ENCODE measurements at regions not wholly inside any gene's neighbourhood (a gene's known extent, or its start where the extent isn't known, plus 50 kb on each side); places are given as distances from the start of the nearest gene placed in this dataset.
"Not testable (repeated sequence)": the region's sequence is repeated elsewhere in the genome, so short reads cannot be mapped to it uniquely, and the experiment has no call there.

DNA sequence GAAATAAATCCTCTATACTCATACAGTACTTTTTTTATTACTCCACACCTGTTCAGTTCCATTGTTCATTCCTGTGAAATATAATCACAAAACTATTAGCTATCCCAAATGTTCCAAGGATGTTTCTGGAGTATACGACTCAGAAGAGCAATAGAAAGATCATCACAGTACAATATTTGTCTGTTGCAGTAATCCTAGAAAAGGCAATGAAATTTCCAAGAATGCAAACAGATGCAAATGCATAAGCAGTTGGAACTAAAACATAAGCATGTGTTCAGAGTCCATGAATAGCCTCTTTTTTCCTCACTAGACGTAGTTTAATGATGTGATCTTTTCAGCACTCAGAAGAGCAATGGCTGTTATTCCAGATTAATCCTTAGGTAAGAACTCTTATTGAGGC lies 55.2 kb downstream of the RTL3 start:
- DNase-seq (ENCODE audit: low read depth) = no peak

DNA sequence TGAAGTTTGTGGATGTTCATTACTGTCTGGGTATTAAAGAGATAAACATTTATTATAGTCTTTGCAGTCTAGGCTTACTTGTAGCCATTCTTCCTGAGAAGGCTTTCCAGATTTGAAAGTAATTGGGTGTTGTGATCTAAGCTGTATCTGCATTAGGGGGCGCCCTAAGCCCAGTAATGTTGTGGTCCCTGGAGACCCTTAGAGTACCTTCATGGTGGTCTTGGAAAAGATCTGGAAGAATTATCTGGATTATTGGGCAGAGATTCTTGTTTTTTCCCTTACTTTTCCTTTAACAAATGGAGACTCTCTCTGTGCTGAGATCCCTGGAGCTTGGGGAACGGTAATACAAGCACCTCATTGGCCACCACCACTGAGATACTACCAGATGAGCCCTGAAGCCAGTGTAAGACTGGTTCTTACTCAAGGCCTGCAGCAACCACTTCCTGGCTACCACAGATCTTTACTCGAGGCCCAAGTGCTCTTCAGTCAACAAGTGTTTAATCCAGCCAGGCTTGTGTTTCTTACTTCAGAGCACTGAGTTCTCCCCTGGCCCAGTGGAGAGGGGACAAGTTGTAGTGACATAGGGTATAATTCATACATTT lies 63.1 kb downstream of the RTL3 start:
- DNase-seq (ENCODE audit: low read depth) = no peak

DNA sequence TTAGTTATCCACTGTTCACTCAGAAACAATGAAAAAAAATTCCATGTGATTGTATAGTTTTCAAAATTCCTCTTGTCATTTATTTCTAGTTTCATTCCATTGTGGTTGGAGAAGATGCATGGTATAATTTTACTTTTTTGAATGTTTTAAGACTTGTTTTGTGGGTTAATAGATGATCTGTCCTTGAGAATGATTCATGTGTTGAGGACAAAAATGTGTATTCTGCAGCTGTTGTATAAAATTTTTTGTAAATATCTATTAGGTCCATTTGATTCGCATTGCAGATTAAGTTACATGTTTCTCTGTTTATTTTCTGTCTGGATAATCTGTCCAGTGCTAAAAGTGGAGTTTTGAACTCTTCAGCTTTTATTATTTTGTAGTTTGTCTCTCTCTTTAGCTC lies 65.4 kb downstream of the RTL3 start:
- DNase-seq (ENCODE audit: low read depth) = no peak

DNA sequence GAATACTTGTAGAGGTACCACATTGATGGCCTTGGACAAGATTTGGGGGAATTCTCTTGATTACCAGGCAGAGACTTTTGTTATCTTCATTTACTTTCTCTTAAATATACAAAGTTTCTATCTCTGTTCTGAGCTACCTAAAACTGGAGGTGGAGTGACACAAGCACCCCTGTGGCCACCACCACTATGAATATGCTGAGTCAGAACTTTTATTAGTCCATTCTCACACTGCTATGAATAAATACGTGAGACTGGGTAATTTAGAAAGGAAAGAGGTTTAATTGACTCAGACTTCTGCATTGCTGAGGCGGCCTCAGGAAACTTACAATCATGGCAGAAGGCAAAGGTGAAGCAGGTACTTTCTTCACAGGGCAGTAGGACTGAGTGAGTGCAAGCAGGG lies 67.1 kb downstream of the RTL3 start:
- DNase-seq (ENCODE audit: low read depth) = no peak

DNA sequence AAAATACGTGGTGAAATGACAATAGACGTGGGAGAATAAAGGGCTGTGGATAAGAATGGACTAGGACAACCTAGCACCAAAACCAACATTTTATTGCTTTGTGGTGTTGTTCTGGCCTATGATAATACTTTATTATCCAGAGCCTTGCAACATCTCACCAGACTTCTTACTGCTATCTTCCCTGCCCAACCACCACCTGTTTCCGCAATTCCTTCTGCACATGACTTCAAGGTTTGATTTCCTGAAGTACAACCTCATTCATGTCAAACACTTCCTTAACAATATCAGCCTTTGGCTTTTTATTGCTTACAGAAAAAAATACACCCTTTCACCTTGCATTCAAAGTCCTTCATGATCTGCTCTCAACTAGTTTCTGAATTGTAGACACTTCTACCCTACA lies 84.8 kb downstream of the RTL3 start:
- DNase-seq (ENCODE audit: low read depth) = no peak

DNA sequence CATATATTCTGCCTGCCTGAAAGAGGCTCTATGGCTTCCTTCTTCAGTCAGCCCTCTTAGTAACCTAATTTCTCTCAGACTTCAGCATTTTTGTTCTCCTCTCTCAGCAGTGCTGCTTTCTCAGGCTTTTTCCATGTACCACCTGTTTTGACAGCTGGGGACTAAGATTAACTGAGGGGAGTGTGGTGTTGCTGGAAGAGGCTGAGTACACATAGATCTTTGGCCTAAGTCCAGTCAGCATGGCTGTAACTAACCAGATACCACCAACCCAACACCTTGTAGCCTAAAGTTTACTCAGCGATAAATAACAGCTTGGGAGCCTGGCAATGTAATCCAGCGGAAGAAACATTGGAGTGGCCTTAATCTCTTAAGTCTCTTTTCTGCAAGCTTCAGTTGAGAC lies 85.5 kb downstream of the RTL3 start:
- no peak for DNase-seq (ENCODE audit: low read depth)

DNA sequence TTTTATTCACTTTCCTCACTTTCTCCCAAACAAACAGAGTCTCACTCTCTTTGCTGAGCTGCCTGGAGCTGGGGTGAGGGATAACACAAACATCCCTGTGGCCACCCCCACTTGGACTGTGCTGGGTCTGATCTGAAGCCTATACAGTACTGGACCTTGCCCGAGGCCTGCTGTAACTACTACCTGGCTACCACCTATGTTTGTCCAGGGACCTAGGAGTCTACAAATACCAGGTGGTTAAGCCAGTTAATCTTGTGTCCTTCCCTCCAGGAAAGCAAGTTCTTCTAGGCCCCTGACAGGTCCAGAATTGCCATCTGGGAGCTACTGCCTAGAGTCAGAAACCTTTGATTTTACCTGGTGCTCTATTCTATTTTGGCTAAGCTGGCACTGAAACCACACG lies 87.3 kb downstream of the RTL3 start:
- DNase-seq (ENCODE audit: low read depth) = no peak

DNA sequence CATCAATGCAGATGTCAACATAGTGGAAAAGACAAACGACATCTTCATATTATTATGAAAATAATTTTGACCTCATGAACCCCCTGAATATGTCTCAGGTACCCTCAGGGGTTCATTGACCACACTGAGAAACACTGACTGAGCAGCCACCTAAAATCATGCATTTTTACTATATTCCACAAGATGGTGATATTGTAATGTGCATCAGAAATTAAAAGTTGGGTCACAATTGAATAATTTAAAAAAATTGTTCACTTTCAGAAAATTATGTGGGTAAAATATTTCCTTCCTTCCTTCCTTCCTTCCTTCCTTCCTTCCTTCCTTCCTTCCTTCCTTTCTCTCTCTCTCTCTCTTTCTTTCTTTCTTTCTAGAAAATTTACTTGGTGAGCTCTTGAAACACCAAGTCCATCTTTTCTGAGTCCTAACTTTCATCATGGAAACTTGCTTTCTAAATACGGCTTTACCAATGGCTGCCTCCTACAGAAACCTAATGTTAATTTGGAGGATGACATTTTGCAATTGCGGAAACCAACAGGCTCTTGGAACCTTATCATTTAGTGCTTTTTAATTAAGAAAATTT lies 103.6 kb downstream of the RTL3 start:
- DNase-seq (ENCODE audit: low read depth) = no peak

DNA sequence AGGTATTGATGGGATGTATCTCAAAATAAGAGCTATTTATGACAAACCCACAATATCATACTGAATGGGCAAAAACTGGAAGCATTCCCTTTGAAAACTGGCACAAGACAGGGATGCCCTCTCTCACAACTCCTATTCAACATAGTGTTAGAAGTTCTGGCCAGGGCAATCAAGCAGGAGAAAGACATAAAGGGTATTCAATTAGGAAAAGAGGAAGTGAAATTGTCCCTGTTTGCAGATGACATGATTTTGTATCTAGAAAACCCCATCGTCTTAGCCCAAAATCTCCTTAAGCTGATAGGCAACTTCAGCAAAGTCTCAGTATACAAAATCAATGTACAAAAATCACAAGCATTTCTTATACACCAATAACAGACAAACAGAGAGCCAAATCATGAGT lies 106.5 kb downstream of the RTL3 start:
- not testable (repeated sequence) for DNase-seq (ENCODE audit: low read depth)

DNA sequence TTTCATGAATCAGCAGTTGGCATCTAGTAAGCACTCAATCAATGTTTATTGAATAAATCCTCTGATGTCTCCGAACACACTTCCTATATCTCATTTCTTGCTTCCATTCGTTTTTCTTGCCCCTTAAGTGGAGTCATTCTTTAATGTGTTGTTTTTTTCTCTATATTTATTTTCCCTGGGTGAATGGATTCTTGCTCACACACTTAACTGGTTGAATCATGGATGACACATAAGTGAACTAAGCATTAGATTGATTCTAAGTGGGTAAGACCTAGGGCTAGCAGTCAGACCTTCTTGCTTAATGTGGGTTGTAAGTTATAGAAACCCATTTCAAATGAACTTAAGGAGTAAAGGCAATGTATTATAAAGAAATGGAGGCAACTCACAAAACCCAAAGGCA lies 111.1 kb downstream of the RTL3 start:
- DNase-seq (ENCODE audit: low read depth) = no peak

DNA sequence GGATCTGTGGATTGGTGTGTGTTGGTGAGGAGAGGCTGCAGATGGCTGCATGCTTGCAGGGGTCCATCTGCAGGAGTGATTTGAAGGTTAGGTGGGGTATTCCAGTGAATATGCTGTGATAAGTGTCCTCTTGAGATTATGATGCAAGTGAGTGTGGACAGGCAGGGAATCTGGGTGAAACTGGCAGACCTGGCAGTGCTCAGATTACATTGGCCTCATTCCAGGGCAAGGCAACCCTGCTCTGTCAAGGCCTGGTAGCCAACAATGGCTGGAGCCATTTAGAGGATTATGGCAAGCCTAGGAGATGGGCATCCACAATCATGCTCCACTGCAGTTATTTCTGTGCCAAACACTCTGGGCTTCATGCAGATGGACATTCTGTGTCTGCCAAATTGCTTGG lies 113.9 kb downstream of the RTL3 start:
- DNase-seq (ENCODE audit: low read depth) = no peak

DNA sequence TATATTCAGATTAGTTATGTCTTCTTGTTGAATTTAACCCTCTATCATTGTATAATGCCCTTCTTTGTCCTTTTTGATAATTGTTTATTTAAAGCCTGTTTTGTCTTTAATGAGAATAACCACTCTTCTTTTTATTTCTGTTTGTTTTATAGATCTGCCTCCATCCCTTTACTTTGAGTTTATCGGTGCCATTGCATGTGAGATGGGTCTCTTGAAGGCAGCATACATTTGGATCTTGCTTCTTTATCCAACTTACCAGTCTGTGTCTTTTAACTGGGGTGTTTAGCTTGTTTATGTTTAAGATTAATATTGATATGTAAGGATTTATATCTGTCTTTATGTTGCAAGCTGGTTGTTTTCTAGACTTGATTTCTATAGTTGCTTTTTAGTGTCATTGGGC lies 115.8 kb downstream of the RTL3 start:
- no peak for DNase-seq (ENCODE audit: low read depth)

DNA sequence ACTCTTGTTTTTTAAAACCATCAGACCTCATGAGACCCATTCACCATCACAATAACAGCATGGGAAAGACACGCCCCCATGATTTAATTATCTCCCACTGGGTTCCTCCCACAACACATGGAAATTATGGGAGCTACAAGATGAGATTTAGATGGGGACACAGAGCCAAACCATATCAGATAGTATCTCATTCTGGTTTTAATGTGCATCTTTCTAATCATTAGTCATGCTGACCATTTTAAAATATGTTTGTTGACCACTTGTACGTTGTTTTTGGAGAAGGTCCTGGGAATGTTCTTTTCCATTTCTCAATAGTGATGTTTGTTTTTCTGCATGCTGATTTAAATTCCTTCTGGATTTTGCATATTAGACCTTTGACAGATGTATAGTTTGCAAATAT lies 119.0 kb downstream of the RTL3 start:
- no peak for DNase-seq (ENCODE audit: low read depth)

DNA sequence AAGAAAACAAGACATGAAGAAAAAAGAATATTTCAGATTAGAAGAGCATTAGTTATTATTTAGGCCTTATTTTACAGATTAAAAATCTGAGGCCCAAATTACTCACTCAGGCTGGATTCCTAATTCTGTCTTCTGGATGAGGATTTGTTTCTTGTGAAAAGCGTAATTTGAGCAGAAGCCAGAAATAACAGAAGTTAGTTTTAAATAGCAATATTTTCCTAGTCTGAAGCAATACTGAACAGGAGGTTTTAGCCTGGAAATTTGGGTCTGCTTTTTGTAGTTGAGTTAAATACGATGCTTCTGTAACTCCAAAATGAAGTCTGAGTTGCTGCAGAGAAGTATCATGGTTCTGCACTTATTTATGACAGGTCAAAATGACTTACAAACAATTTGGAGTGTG lies 124.9 kb downstream of the RTL3 start:
- no peak for DNase-seq (ENCODE audit: low read depth)

DNA sequence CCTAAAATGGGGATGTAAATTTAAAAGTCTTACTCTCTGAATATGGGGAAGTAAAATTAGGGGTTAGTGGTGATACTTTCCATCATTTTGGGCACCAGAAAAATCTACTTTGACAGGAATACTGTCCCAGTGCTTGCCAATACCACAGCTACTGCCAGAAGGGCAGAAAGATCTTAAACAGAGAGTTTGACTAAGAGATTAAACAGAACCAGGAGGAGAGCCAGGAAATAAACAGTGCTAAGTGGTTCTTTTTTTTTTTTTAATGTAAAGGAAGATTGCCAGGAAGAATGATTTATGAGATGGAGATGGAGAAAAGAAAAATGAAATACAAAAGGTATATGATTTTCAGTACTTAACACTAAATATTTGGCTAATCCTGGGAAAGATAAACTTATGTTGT lies 126.8 kb downstream of the RTL3 start:
- no peak for DNase-seq (ENCODE audit: low read depth)

DNA sequence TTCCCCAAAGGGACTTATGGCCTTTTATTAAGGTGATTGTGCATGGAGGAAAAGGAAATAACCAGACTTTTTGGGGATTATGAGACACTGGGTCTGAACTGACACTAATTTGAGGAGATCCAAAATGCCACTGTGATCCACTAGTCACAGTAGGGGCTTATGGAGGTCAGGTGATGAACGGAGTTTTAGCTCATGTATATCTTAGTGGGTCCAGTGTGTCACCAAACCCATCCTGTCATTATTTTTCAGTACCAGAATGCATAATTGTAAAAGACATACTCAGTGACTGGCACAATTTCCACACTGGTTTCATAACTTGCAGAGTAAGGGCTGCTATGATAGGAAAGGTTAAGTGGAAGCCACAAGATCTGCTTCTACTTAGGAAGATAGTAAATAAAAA lies 131.3 kb downstream of the RTL3 start:
- DNase-seq (ENCODE audit: low read depth) = no peak

DNA sequence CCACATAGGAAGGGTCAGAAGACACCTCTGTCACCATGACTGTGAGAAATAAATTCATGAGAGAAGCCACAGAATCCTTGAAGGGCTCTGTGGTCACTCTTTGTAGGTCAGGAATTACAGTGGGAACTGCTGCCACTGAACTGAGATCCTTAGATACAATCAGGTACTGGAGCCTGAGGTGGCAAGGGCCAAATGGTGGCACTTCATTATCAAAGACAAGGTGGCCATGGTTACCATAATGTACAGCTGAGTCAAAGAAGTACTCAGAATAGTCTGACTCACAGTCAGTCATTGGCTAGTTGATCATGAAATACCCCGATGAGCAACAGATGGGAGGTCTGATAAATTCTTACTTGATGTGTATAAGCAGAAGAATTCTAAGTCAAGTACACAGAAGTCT lies 131.9 kb downstream of the RTL3 start:
- DNase-seq (ENCODE audit: low read depth) = no peak

DNA sequence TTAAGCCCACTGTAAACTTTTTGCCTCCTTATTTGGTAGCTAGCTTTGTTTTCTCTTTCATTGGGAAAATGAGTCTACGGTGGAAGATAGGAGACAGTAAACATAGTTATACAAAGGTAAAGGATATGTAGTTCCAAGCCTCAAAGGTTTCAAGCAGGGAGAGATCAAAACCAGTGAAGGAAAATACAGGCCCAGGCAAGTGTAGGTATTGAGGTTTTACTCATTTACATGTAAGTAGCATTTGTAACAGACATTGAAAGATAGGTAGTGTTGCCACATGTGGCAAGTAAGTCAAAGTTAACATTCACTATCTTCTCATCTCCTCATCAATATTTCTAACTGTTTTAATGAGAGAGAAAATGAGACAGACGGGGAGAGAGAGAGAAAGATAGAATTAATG lies 136.5 kb downstream of the RTL3 start:
- no peak for DNase-seq (ENCODE audit: low read depth)

DNA sequence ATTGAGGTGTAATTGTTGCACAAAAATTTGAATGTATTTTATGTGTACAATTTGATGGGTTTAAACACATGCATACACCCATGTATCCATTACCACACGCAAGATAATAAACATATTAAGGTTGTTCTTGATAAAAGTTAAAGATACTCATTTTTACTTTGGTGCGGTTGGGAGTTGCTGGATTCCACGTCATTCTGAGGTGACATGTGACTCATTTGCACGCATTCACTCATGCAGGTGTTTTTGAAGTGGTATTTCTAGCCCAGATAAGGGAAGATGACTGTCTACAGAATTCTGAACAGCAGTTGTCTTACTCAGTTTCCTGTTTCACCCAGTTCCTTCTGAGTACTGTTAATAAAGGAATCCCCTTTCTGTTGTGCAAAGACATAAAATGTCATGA lies 142.0 kb downstream of the RTL3 start:
- peak; percentile 44 for DNase-seq (ENCODE audit: low read depth)

DNA sequence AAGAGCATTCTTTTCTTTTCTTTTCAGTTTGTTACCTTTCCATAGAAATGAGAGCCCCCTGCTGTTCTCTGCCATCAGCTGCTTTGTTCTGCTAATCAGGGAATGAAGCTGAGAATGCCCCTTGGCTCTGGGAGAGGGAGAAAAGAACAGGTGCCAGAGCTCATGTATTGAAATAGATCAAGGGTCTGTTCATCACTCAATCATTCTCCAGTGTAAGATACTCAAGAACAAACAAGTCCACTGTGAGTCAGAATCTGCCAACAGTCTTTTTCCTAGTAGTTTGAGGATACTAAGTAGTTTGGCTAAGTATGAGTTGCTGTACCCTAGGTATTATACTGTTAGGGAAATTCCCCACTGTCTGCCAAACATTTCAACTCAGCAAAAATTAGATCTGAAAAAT lies 144.3 kb downstream of the RTL3 start:
- DNase-seq (ENCODE audit: low read depth) = no peak

DNA sequence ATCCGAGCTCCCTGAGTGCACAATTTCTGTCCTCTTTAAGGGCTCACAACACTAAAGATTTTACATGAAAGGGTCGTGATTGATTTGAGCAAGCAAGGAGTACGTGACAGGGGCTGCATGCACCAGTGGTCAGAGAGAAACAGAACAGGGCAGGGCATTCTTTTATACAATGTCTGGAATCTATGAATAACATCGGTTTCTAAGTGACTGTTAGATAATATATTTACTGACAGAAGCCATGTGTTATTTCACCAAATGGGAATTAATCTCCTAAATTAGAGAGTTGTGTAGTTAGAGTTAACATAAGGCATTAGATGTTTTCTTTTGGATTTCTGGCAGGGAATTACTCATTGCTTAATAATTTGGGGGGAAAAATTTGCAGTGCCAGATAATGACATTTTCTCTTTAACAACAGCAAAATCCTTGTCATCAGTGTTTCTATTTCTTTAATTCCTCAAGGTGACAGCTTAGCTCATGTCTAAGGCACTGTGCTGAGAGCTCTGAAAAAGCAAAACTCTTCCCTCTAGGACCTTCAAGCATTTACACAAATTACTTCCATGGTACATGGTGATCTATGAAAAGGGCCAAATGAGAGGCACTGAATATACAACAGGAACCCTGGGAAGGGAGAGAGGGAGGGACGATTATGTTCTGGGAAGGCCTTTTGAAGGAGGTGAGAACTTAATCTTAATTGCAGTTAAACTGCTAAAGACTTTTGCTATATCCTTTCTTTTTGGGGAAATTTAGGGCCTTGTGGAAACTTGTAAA lies 145.0 kb downstream of the RTL3 start:
- no peak for DNase-seq (ENCODE audit: low read depth)

DNA sequence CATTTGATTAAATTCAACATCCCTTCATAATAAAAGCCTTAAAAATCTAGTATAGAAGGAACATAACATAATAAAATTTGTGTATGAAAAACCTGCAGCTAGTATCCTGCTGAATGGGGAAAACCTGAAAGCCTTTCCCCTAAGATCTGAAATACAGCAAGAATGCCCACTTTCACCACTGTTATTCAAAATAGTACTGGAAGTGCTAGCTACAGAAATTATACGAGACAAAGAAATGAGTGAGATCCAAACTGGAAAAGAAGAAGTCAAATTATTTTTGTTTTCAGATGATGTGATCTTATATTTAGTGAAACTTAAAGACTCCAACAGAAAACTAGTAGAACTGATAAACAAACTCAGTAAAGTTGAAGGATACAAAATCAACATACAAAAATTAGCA lies 152.9 kb downstream of the RTL3 start:
- no peak for DNase-seq (ENCODE audit: low read depth)

DNA sequence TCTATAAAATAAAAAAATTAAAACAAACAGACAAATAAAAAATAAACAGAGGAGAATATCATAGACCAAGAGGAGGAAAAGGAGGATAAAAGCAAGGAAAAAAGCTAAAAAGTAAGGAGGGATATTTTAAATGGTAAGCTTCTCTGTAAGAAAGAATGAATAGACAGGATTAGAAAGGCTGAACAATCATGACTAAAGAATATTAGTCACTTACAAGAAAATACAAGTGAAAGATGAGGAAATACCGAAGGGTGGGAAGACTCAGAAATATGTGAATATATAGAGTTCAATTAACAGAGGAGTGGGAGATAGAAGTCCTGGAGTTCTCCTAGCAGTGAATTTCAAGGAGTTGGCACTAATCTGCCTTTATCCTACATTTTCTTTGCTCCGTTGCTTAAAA lies 162.6 kb downstream of the RTL3 start:
- no peak for DNase-seq (ENCODE audit: low read depth)

DNA sequence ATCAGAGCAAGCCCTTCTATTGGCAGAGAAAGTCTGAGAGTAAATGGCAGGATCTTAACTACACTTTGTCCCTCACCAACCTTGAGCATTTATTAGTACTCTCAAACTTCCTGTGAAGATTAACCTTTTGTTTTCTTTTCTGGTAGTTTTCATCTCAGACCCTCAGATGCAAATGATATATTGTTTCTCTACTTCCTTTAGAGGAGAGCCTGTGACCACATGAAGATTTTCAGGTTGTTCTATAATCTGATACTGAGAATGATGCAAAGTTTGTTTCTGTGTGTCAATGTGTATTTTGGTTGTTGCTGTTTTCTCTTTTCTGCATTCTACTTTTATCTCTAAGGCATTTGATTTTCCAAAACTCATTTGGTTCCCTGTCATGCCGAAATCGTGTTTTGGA lies 165.8 kb upstream of the CYSLTR1 start:
- DNase-seq (ENCODE audit: low read depth) = no peak
